Peyer's patch (tissue), 4 donors: ENCODE measurements at regions not wholly inside any gene's neighbourhood (a gene's known extent, or its start where the extent isn't known, plus 50 kb on each side); places are given as distances from the start of the nearest gene placed in this dataset.

ENCODE experiments used
- CTCF ChIP-seq, 6 experiments: fragments of 450-650 bp in 4 of 6; fragments of 200-600 bp in 2 of 6; sonication (generic) in 1 of 6; IDR thresholded peaks; one replicate each; pipeline ENCODE4 v1.5.1; 2017 to 2019; ENCODE audit warnings: antibody characterized with exemption in 6 of 6, mild to moderate bottlenecking in 3 of 6, moderate library complexity in 1 of 6
- POLR2A ChIP-seq, 2 donors: fragments of 450-650 bp; IDR thresholded peaks; one replicate each; pipeline ENCODE4 v1.5.1; 2017; ENCODE audit warnings: antibody characterized with exemption in 2 of 2, mild to moderate bottlenecking in 2 of 2, moderate library complexity in 2 of 2

- TF ChIP-seq CTCF (IDR thresholded peaks at IDR 0.05), result no peak
- no peak for TF ChIP-seq POLR2A (IDR thresholded peaks at IDR 0.05)
Measured at GRCh38 chr5:135242021-135242865, 156.8 kb downstream of the MACROH2A1 start.
